GM21515 (cell line): ENCODE measurements at regions not wholly inside any gene's neighbourhood (a gene's known extent, or its start where the extent isn't known, plus 50 kb on each side); places are given as distances from the start of the nearest gene placed in this dataset.
"Not testable (repeated sequence)": the region's sequence is repeated elsewhere in the genome, so short reads cannot be mapped to it uniquely, and the experiment has no call there.

ENCODE experiments used
- ATAC-seq: cut with Tn5 transposase; IDR thresholded peaks from one replicate; pipeline ENCODE4 v1.9.1; 2021; ENCODE audit not compliant: unreplicated experiment

GRCh38 chr11:112537026-112537425 is 276.4 kb upstream of the PLET1 start:
- ATAC-seq, result no peak

- no peak for ATAC-seq
These were observed 277.2 kb upstream of the PLET1 start for GRCh38 chr11:112537846-112538330.

- ATAC-seq, result no peak
These were observed 278.0 kb upstream of the PLET1 start for GRCh38 chr11:112538534-112539280.

GRCh38 chr11:112539281-112539555 is 278.6 kb upstream of the PLET1 start:
- ATAC-seq, result not testable (repeated sequence)

GRCh38 chr11:112539741-112540140 is 279.1 kb upstream of the PLET1 start:
- no peak for ATAC-seq

- ATAC-seq, result no peak
These were observed 279.6 kb upstream of the PLET1 start for GRCh38 chr11:112540261-112540660.

GRCh38 chr11:112541140-112542046 is 280.7 kb upstream of the PLET1 start:
- no peak for ATAC-seq

GRCh38 chr11:112542479-112542878 is 281.8 kb upstream of the PLET1 start:
- no peak for ATAC-seq

- no peak for ATAC-seq
These were observed 282.7 kb upstream of the PLET1 start for GRCh38 chr11:112543390-112543789.

GRCh38 chr11:112548641-112549040 is 288.0 kb upstream of the PLET1 start:
- no peak for ATAC-seq

GRCh38 chr11:112553205-112553731 is 292.6 kb upstream of the PLET1 start:
- no peak for ATAC-seq

GRCh38 chr11:112554586-112554985 is 293.9 kb upstream of the PLET1 start:
- no peak for ATAC-seq

- ATAC-seq, result no peak
These were observed 295.1 kb upstream of the PLET1 start for GRCh38 chr11:112555491-112556364.

- no peak for ATAC-seq
These were observed 298.0 kb upstream of the PLET1 start for GRCh38 chr11:112558691-112559090.

GRCh38 chr11:112563808-112564207 is 303.1 kb upstream of the PLET1 start:
- no peak for ATAC-seq

- no peak for ATAC-seq
These were observed 303.7 kb upstream of the PLET1 start for GRCh38 chr11:112564228-112564955.

GRCh38 chr11:112565551-112565950 is 304.9 kb upstream of the PLET1 start:
- no peak for ATAC-seq

- no peak for ATAC-seq
These were observed 305.5 kb upstream of the PLET1 start for GRCh38 chr11:112566124-112566523.

GRCh38 chr11:112570333-112570732 is 309.7 kb upstream of the PLET1 start:
- no peak for ATAC-seq

- no peak for ATAC-seq
These were observed 318.6 kb upstream of the PLET1 start for GRCh38 chr11:112579282-112579681.
